NOMO-1 treated with dmso at 0.1 percent for 144 hours (cell line): ENCODE measurements at regions not wholly inside any gene's neighbourhood (a gene's known extent, or its start where the extent isn't known, plus 50 kb on each side); places are given as distances from the start of the nearest gene placed in this dataset.

Experiments
- DNase-seq: peaks from one replicate; lab custom pipeline; 2025; ENCODE audit not compliant: unreplicated experiment; lab: John Stamatoyannopoulos, UW

DNA sequence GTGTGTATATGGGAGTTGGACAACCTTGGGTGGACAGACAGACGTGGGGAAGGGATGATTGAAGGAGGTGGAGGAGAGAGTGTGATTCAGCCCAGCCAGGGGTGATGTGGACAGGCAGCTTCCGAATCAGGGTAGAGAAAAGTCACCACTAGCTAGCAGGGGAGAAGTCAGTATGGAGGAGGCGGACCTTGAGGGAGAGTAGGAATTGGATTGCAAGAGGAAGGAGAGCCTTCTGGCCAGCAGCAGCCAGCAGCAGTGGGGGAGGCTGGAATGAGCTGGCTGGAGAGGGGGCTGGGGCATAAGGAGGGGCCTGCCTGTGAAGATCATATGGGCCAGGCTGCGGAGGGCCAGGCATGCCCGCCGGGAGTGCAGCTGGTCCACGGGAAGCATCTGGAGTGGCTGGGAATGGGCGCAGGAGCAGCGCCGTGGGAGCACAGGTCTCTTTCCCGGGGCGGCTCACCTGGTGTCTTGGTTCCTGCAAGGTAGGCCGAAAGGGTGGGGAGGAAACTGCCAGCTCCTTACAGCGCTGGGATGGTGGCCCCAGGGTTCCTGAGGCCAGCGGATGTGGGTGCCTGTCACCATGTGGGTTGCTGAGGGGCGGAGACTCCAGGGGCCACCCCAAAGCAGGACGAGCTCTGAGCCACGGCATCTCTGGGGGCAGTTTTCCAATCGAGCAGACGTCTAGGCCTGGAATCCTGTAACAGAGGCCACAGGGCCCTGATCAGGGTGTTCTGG, 235.3 kb downstream of the SEC14L1 start:
- DNase-seq, result no peak

DNA sequence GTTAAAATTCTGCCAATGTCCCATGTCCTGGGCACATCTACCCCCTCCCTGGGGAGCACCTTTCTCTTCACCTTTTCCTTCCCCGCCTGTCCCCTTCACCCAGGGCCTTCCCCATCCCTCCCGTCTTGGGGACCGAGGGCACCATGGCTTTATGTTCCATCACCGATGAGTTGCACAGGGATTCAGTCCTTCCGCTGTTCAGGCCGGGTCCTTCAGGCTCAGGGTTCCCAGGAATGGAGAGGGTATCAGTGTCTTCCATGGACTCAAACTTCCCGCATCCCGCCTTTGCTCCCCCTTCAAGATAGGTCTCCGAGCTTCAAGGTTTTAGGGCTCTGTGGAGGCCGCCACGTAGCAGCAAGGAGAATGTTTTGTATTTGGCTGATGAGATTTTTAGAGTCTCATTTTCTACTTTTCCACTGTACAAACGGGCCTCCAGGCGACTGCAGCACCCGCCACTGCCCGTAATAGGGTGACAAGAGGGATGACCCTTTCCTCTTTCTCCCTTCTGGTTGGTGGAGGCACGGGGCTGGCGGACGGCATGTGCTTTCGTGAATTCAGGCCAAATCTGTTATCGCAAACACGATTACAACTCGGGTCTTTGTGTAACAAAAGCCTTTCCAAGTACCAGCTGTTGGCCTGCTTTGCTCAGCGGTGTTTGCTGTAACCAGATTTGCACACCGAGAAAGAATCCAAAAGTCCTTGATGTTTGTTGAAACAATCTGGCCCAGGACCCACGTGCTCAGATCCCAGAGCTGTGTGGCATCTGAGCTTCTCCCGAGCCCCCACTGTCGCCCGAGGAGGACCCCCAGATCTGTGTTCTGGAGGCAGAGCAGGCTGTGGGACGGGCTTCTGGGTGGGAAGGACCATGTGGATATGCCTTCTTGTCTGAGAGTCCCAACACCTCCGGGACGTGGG, 236.3 kb downstream of the SEC14L1 start:
- no peak for DNase-seq

DNA sequence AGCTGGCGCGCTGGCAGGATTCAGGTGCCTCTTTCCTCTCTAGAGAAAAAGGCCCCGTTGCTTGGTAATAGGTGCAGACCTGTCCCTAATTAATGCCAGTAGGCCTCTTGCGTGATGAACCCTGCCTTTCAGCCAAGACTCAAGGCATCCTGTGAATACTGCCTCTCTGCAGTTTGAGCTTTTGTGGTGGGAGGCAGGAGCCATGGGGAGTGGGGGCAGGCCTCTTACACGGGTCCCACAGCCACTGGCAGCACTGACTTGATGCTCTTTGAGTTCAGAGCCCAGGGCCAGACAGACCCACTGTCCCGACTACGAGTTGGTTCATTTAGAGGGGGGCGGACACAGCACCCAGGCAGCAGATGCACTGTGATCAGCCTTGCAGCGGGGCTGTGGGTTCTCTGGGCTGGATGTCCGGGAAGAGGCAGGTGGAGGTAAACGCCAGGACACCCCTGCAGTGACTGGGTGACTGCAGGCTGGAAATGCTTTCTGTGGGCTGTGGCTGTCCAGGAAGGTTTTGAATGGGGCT, 237.0 kb downstream of the SEC14L1 start:
- DNase-seq, result no peak

DNA sequence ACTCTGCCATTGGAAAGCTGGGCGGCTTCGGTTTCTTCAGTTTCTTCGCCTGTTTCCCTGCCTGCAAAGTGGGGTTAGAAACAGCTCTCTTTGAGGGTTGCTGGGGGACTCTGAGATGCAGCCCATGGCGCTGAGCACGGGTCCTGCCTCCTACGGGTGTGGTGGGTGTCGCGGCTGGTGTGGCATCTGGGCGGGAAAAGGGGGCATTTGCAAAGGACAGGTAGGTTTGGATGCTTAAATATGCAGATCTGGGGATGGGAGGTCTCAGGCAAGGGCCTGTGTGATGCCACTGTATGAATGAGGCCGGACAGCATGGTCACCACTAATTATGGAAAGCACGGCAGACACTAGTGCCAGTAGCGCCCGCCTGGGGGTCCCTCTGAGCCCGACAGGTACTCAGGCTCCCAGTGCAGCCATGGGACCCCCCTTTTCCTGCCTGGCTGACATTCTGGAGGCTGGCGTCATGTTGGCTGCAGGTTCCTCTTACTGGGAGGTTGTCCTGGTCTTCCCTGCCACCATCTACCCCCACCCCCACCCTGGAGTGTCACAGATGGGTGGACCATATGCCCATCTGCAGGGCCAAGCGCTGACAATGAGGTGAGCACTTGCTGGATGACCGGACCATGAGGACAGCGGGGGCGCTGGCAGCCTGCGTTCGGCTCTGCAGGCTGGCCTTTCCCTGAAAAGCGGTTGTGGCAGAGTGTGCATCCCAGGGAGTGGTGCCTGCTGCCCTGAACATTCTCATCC, 237.7 kb downstream of the SEC14L1 start:
- no peak for DNase-seq

DNA sequence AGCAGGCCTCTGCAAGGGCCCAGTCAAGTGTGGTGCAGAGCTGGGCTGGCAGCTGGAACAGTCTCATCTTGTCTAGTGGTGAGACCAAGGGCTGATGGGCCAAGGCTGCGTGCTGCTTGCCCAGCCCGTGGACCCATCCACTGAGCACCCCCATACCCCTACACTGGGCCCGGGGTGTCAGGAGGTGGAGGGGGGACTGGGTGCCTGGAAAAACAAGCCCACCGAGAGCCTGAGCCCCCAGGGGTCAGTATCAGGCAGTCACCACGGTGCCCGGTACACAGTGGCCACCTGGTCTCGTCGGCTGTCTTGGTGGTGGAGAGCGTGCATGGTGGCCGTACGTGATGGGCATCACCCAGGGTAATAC, 238.3 kb downstream of the SEC14L1 start:
- DNase-seq, result no peak

DNA sequence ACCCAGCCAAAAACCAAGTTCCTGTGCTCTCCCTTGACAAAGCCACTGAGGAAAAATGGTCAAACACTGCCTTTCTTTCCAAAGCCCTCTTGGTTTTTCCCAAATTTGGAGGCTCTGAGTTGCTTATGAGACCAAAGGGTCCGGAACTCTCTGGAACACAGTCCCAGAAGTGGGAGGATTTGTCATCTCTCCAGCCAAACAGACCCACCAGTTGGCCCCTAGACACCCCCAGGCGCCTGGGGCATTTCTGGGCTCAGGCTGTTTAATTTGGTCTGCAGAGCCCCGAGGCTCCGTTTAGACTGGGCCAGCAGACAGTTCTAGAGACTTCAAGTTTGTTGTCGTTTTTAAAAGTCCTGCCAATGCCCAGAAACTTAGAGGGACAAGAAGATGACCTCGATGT, 239.1 kb downstream of the SEC14L1 start:
- DNase-seq, result no peak

DNA sequence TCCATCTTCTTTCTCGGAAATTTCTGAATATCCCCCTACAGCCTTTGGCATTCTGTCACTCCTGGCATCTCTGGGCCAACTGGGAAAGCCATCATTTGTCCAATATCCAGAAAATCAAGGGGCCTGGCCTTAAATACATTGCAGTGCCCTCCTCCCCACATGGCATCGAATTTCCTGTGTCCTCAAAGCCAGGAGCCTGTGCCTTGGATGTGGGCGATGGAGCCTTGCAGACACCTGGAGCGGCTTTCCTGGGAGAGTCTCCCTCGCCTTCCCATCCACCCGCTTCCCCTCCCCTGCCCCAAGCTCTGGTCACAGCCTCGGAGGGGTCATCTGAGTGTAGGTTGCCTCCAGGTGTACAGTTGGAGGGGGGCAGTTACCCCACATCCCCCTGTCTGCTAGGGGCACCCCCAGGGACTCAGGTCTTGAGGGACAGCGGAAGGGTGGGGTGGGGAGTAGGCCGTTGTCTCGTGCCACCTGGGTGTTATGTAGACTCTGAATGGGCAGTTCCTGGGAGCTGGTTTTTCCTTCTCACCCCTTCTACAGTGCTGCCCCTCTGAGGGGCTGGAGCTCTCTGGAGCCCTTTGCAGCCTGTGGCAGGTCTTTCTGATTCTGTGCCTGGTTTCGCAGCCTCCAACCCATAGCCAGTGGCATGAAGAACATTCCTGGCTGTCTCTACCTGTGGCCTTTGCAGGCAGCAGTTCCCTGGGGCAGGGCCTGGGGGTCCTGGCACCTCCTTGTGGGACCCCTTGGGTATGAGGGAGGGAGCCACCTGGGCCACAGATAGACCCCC, 239.8 kb downstream of the SEC14L1 start:
- no peak for DNase-seq

DNA sequence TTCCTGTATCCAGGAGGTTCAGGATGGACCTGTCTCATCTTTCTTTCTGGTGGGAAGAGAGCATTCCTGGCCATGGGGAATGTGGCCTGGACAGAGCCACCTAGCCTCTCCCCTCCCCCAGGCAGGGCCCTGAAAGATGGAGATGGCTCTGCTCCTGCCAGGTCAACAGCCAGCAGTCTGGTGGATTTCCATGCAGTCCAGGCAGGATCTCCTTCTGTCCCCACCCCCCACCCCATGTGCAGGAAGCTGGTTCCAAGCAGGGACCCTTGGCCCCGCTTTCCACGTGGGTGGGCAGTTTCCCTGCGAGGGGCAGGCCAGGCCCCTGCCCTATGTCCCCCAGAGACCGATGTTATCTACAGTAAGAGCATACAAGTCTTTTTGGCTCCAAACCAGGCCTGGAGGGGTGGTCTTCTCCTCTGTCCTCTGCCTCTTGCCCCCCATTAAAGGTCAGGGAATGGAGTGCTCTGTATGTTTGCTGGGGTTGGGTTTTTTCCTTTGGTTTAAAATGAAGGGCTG, 240.5 kb downstream of the SEC14L1 start:
- DNase-seq, result no peak

DNA sequence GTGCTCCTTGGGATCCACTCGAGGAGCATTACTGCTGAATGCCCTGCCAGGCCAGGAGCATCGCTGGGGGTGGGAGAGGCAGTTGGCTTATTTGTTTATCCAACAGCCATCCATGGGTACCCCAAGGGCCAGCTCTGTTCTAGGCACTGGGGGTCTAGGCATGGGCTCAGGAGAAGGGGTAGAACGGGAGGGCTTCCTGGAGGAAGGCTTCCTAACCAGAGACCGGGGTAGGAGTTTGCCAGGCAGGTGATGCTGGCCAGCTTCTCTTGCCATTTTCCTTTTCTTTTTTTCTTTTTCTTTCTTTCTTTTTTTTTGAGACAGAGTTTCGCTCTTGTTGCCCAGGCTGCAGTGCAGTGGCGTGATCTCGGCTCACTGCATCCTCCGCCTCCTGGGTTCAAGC, 241.0 kb downstream of the SEC14L1 start:
- no peak for DNase-seq

DNA sequence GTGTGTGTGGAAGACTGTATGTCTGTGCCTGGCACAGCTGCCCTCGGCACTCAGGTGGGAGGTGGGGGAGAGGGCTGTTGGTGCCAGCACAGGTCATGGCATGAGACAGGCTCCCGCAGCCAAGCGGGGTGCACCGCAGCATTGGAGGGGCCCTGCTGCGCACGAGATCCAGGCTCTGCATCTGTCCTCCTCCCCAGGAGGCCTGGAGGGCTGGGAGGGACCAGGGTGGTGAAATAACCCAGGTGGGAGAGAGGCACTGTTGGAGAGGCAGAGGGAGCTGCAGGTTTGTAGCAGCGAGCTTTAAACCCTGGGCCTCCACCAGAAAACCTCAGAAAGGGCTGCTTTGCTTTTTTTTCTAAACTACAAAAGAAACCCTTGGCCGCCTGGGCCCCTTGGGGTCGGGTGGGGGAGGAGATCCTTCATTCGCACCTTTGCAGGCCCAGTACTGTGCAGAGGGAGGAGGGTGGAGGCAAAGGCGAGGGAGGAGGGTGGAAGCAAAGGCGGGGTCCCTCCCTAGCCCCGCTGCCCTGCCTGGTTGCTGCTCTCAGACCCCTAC, 241.7 kb downstream of the SEC14L1 start:
- no peak for DNase-seq

DNA sequence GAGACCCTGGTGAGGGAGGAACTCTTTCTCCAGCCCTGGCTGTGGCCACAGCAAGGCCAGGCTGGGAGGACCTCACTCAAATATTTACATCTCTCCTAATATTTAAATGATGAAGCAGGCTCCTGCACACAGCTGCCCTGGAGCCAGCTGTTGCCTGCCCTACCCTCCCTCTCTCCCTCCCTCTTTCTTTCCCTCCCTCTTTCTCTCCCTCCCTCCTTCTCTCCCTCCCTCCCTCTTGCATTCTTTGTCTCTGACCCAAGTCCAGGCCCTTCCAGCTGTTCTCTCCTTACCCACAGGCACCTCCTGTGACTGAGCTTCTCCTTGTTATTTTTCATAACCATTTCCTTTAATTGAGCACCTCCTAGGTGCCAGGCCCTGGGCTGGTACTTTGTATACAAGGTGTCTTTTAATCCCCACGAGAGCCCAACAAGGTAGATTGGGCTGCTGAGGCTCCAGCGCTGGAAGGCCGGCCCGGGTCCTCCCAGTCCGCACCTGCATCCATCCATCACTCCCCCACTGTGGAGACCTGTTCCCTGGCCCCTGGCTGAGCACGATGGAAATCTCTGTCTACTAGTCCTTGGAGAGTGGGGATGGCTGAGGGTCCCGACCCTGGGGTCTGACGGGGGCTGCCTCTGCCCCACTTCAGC, 242.3 kb downstream of the SEC14L1 start:
- DNase-seq, result no peak

DNA sequence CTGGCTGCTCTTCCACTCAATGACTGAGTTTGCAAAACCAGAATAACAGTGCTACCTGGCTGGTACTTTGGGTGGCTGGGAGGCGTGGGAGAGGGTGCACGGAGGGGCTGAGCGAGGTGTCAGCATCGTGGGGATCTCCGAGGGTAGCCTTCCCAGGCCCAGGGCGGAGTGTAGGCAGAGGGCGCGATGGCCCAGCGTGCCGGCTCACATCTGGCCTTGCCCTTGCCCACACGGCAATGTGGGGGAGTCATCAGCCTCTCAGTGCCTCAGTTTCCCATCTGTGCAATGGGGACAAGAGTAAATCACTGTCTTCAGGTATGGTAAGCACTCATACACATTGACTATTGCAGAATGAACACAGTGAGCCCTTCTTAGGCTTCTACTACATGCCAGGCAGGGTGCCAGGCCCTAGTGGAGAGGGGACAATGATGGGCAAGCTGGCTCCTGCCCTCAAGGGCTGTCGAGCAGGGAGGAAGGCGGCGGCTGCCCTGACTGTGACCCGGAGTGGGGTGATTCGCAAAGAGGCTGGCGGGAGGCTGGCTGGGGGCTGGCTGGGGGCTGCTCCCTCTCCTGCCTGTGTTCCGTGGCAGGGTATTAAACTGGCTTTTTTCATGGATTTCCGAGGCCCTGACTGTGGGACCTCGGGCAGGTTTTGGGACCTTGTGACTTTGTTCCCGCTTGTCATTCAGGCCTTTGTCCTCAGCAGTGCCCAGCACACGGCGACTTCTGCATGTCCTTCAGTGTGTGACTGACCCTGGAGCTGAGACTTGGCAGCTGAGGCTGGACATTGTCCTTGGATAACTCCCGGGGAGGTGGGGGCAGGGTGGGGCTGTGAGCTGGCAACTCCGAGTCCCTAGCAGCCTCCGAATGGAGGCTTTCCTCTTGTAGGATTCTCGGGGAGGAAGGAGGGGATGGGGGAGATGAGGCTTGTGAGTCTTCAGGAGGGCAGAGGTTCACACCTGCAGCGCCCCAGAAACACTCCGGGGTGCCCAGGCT, 243.1 kb downstream of the SEC14L1 start:
- DNase-seq, result no peak

DNA sequence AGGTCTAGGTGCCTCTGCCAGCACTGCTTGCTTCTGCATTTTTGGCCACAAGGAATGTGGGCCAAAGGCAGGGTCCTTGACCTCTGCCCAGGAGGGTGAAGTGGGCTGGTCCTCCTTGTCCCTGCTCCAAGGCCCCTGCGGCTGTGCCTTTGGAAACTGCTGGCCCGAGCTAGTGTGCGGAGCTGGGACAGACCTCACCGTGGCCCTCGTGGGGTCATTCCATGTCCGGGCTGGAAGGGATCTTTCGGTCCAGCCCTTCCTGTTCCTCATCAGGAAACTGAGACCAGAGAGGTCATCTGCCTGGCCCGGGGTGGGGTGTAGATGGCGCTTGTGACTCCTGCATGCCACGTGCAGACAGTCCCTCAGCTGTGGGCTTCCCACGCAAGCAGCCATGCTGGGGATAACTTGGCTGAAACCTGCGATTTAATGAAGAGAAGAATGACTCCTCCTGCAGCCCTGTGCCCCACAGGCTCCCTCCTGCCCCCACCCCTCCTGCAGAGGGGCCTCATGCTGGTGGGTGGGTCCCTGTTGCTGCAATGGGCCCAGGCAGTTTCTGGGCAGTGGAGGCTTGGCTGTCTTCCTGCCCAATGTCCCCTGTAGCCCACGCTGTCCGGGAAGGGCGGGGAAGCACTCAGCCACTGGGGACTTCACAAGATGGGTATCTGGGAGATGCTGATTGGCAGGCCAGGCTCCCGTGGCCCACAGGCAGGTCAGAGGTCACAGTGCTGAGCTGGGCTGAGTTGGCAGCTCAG, 245.2 kb downstream of the SEC14L1 start:
- DNase-seq, result no peak

DNA sequence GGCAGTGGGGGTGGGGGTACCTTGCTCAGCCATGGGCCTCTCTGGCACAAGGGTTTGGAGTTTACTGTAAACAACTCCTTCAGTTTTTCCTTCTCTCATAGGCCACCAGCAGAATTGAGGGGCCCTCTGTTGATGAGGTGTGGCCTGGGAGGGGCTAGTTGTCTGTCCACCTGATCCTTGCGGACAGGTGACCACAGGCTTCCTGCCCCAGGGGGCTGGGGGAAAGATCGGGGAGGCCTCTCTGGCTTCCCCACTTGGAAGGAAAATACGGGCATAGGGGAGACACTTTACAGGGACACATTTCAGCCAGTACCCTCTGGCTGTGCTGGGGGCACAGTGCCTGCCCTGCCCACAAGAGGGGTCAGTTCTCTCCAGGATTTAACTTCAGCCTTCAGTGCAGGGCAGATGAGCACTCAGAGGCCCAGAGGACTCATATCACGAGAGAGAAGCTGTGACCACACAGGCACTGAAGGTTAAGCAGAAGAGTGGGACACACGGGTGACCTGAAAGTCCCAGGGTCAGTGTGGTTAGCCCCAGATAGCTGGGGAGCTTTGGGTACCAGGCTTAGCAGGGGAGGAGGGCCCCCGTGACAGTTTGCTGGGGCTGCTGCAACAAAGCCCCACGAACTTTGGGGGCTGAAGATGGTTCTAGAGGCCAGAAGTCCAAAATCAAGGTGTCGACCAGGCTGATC, 245.9 kb downstream of the SEC14L1 start:
- no peak for DNase-seq

DNA sequence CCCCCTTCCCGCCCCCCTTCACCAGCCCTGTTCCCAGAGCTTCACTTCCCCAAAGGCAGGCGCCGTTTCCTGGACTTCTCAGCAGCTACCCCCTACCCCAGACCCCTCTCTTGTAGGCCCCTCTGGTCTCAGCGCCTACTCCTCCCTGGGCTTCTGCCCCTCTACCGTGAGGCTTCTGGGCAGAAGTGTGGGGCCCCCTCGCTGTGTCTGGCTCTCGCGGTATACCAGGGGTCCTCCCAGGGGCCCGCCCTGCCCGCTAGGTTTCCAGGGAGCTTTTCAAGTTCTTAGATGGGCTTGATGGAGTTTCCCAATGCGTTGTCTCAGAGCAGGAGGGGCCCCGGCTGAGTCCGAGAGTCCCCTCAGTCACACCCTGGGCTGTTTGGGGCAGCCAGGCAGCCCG, 247.1 kb downstream of the SEC14L1 start:
- no peak for DNase-seq

DNA sequence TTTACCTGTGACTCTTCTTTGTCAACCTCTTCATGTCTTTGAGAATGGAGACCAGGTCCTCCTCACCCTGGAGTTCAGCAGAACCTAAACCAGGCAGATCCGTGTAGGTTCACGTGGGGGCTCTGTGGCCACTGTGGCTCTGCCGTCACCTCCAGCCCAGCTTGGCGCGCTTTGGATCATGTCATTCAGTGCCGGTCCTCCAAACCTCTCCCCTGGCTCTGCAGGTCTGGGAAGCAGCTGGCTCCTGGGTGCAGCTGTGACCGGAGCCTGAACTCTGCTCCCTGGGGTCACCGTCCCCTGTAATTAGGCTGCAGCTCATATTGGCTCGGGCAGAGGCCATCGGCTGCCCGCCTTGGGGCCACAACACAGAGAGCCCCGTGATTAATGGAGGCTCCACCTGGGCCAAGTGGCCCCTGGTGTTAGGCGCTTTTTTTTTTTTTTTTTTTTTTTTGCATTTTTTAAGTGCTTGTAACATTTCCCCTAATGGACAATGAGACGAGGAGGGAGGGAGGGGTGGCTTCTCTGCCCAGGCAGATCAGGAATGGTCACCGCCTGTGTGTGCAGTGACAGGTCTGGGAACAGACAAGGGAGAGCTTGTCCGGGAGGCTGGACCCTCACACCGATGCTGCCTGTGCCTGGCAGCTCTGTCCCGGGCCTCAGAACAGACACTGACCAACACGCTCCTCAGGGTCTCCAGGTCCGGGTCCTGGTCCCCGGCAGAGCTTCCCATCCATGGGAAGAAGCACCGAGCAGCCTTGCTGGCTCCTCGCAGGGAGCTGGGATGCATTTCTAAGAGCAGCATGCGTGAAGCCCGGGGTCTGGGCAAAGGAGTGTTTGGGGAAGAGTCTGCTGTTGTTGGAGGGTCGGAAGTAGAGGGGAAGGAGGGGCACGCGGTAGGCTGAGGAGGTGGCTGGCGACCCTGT, 247.9 kb downstream of the SEC14L1 start:
- no peak for DNase-seq
